H1 (cell line): ENCODE measurements at regions not wholly inside any gene's neighbourhood (a gene's known extent, or its start where the extent isn't known, plus 50 kb on each side); places are given as distances from the start of the nearest gene placed in this dataset.

Source experiments
- CTCF ChIA-PET: fragments of 300-600 bp; sonication (Branson Sonifier 250); formaldehyde crosslinking; loops from one replicate; lab custom pipeline; 2021; ENCODE audit not compliant: partially characterized antibody; lab: Charles Lee
- POLR2A ChIA-PET: fragments of 300-600 bp; sonication (Branson Sonifier 250); formaldehyde crosslinking; loops from one replicate; lab custom pipeline; 2021; ENCODE audit warnings: inconsistent platforms; ENCODE audit not compliant: partially characterized antibody; lab: Charles Lee
- DNase-seq, 2 experiments: peaks; one replicate each; pipeline versions ENCODE4 v3.0.0 to v3.0.0-alpha.2; 2010 to 2022; ENCODE audit warnings: low spot score in 2 of 2, low read depth in 1 of 2, mixed read lengths in 1 of 2
- FAIRE-seq: peaks from 2 replicates; lab custom pipeline; 2011; peaks lifted over from hg19 to GRCh38; lab: Jason Lieb, UNC
- H2AFZ ChIP-seq: 2 replicates; pipeline ENCODE4 v1.8.1; 2012; ENCODE audit warnings: low read length, inconsistent platforms
- H2AK5ac ChIP-seq: 2 replicates; pipeline ENCODE4 v1.6.1; 2013; ENCODE audit warnings: low read depth, low read length
- H2BK120ac ChIP-seq: replicated peaks from 2 replicates; pipeline ENCODE3; 2013; ENCODE audit warnings: low read depth, low read length, inconsistent platforms
- H2BK12ac ChIP-seq: 2 replicates; pipeline ENCODE4 v1.6.1; 2013; ENCODE audit warnings: low read depth, low read length
- H2BK15ac ChIP-seq: 2 replicates; pipeline ENCODE4 v1.6.1; 2013; ENCODE audit warnings: low read length
- H2BK20ac ChIP-seq: 2 replicates; pipeline ENCODE4 v1.6.1; 2013; ENCODE audit warnings: low read length
- H2BK5ac ChIP-seq: 2 replicates; pipeline ENCODE4 v1.6.1; 2013; ENCODE audit warnings: low read depth, low read length
- H3K14ac ChIP-seq: 2 replicates; pipeline ENCODE4 v1.6.1; 2013; ENCODE audit warnings: inconsistent platforms; ENCODE audit not compliant: insufficient read length
- H3K18ac ChIP-seq: 2 replicates; pipeline ENCODE4 v1.6.1; 2013; ENCODE audit warnings: low read length; ENCODE audit errors: extremely low read depth
- H3K23ac ChIP-seq: 2 replicates; pipeline ENCODE4 v1.6.1; 2013; ENCODE audit warnings: inconsistent platforms; ENCODE audit not compliant: insufficient read length
- H3K23me2 ChIP-seq: 2 replicates; pipeline ENCODE4 v1.6.1; 2013; ENCODE audit warnings: low read depth, low read length
- H3K27ac ChIP-seq: 2 replicates; pipeline ENCODE4 v1.6.1; 2011; ENCODE audit warnings: low read depth, low read length, inconsistent platforms
- H3K27me3 ChIP-seq, 4 experiments: replicated peaks in 1 of 4; 1 replicate in 1 of 4; 2 replicates in 3 of 4; pipeline versions ENCODE4 v1.6.1 to v1.8.1; 2011 to 2013; ENCODE audit warnings: low read length in 3 of 4, mild to moderate bottlenecking in 3 of 4, inconsistent platforms in 2 of 4, mixed read lengths in 2 of 4, moderate library complexity in 1 of 4; ENCODE audit not compliant: control insufficient read depth in 3 of 4, insufficient read depth in 3 of 4; ENCODE audit errors: extremely low read depth in 1 of 4
- H3K36me3 ChIP-seq, 4 experiments: 2 replicates each; pipeline versions ENCODE4 v1.6.1 to v1.8.1; 2011 to 2013; ENCODE audit warnings: mild to moderate bottlenecking in 4 of 4, low read length in 3 of 4, moderate library complexity in 2 of 4, control low read depth in 1 of 4, inconsistent platforms in 1 of 4; ENCODE audit not compliant: insufficient read depth in 4 of 4, control insufficient read depth in 2 of 4
- H3K4ac ChIP-seq: replicated peaks from 2 replicates; pipeline ENCODE3; 2013; ENCODE audit warnings: low read length, low read depth, mixed read lengths, inconsistent platforms; ENCODE audit not compliant: insufficient read length
- H3K4me1 ChIP-seq, 4 experiments: replicated peaks in 1 of 4; 1 replicate in 1 of 4; 2 replicates in 3 of 4; pipeline versions ENCODE4 v1.6.1 to v1.8.1; 2011 to 2013; ENCODE audit warnings: low read length in 3 of 4, inconsistent platforms in 2 of 4, mixed read lengths in 1 of 4; ENCODE audit not compliant: insufficient read depth in 4 of 4, control insufficient read depth in 3 of 4
- H3K4me2 ChIP-seq, 2 experiments: 2 replicates each; pipeline versions ENCODE4 v1.6.1 to v1.8.1; 2011 to 2013; ENCODE audit warnings: low read depth in 2 of 2, low read length in 2 of 2, control low read depth in 1 of 2, inconsistent platforms in 1 of 2, mild to moderate bottlenecking in 1 of 2; ENCODE audit not compliant: insufficient read depth in 1 of 2
- H3K4me3 ChIP-seq, 4 experiments: fragments of 200-600, 300-600 bp in 1 of 4; sonication (generic), shearing (Covaris generic), sonication (Bioruptor Twin) in 1 of 4; 2 replicates each; pipeline versions ENCODE4 v1.5.1 to v1.8.1; 2011 to 2016; ENCODE audit warnings: low read length in 4 of 4, low read depth in 3 of 4, control low read depth in 2 of 4, inconsistent platforms in 2 of 4, mild to moderate bottlenecking in 2 of 4, mixed read lengths in 1 of 4, moderate library complexity in 1 of 4; ENCODE audit not compliant: insufficient read depth in 2 of 4; ENCODE audit errors: extremely low read depth in 1 of 4
- H3K56ac ChIP-seq: replicated peaks from 2 replicates; pipeline ENCODE3; 2013; ENCODE audit warnings: low read depth, mild to moderate bottlenecking, mixed read lengths, low read length, inconsistent platforms; ENCODE audit not compliant: insufficient read length
- H3K79me1 ChIP-seq: 2 replicates; pipeline ENCODE4 v1.6.1; 2013; ENCODE audit warnings: low read depth, low read length, control low read depth
- H3K79me2 ChIP-seq, 2 experiments: 2 replicates each; pipeline versions ENCODE4 v1.6.1 to v1.8.1; 2012 to 2013; ENCODE audit warnings: low read length in 2 of 2, mild to moderate bottlenecking in 2 of 2, inconsistent platforms in 1 of 2; ENCODE audit not compliant: insufficient read depth in 2 of 2, control insufficient read depth in 1 of 2
- H3K9ac ChIP-seq, 4 experiments: replicated peaks in 1 of 4; 1 replicate in 1 of 4; 2 replicates in 3 of 4; pipeline versions ENCODE4 v1.6.1 to v1.8.1; 2011 to 2013; ENCODE audit warnings: low read depth in 3 of 4, low read length in 3 of 4, control low read depth in 2 of 4, mild to moderate bottlenecking in 2 of 4, moderate library complexity in 2 of 4, inconsistent platforms in 1 of 4; ENCODE audit errors: extremely low read depth in 1 of 4
- H3K9me3 ChIP-seq, 2 experiments: 2 replicates each; pipeline versions ENCODE4 v1.6.1 to v1.8.1; 2012 to 2013; ENCODE audit warnings: mild to moderate bottlenecking in 2 of 2, moderate library complexity in 2 of 2, control low read depth in 1 of 2, inconsistent platforms in 1 of 2, low read depth in 1 of 2, low read length in 1 of 2, mixed read lengths in 1 of 2; ENCODE audit not compliant: insufficient read depth in 2 of 2
- H4K20me1 ChIP-seq, 2 experiments: replicated peaks in 1 of 2; 2 replicates each; pipeline versions ENCODE3 to v1.8.1; 2011 to 2013; ENCODE audit warnings: inconsistent platforms in 2 of 2, low read length in 2 of 2, mild to moderate bottlenecking in 1 of 2; ENCODE audit not compliant: insufficient read depth in 2 of 2, control insufficient read depth in 1 of 2
- H4K5ac ChIP-seq: 2 replicates; pipeline ENCODE4 v1.6.1; 2013; ENCODE audit warnings: low read length, low read depth, mixed read lengths, inconsistent platforms; ENCODE audit not compliant: insufficient read length
- H4K8ac ChIP-seq: 2 replicates; pipeline ENCODE4 v1.8.0; 2013; ENCODE audit warnings: mild to moderate bottlenecking, moderate library complexity, low read length, inconsistent platforms; ENCODE audit not compliant: insufficient read depth; ENCODE audit errors: extremely low read depth
- H4K91ac ChIP-seq: replicated peaks from 2 replicates; pipeline ENCODE3; 2013; ENCODE audit warnings: low read length, mixed read lengths, inconsistent platforms; ENCODE audit not compliant: insufficient read length
- EZH2 ChIP-seq: fragments of 200-600 bp; sonication (generic); IDR thresholded peaks from 2 replicates; pipeline ENCODE4 v1.7.1; 2012; ENCODE audit warnings: low read depth, mild to moderate bottlenecking, moderate library complexity, low read length, inconsistent platforms; ENCODE audit not compliant: severe bottlenecking
- FOSL1 ChIP-seq: IDR thresholded peaks from 2 replicates; pipeline ENCODE4 v1.6.1; 2011; ENCODE audit warnings: mild to moderate bottlenecking, low read depth, low read length, moderate library complexity; ENCODE audit not compliant: insufficient read depth
- HDAC6 ChIP-seq: IDR thresholded peaks from one replicate; pipeline ENCODE4 v1.7.1; 2012; ENCODE audit warnings: low read depth, mild to moderate bottlenecking, inconsistent platforms, low read length, moderate library complexity
- PHF8 ChIP-seq: fragments of 200-600 bp; sonication (generic); conservative IDR thresholded peaks from 2 replicates; pipeline ENCODE4 v1.7.1; 2012; ENCODE audit warnings: low read depth, mild to moderate bottlenecking, inconsistent platforms, low read length, moderate library complexity
- POLR2AphosphoS5 ChIP-seq: IDR thresholded peaks from 2 replicates; pipeline ENCODE4 v1.6.1; 2011; ENCODE audit warnings: low read depth, low read length
- RFX5 ChIP-seq: IDR thresholded peaks from 2 replicates; pipeline ENCODE4 v1.6.1; 2011; ENCODE audit warnings: low read depth, low read length, improper control_type of control experiment, borderline replicate concordance
- RNF2 ChIP-seq: fragments of 200-900, 300-1000 bp; sonication (generic); IDR thresholded peaks from 2 replicates; pipeline ENCODE4 v1.7.1; 2016; ENCODE audit warnings: borderline replicate concordance, low read depth, mild to moderate bottlenecking, antibody characterized with exemption, low read length; ENCODE audit not compliant: poor library complexity, severe bottlenecking; ENCODE audit errors: missing control alignments
- SIN3A ChIP-seq, 2 experiments: IDR thresholded peaks in 1 of 2; conservative IDR thresholded peaks in 1 of 2; 2 replicates each; pipeline ENCODE4 v1.6.1; 2011 to 2012; ENCODE audit warnings: low read length in 2 of 2, improper control_type of control experiment in 1 of 2, low read depth in 1 of 2, mild to moderate bottlenecking in 1 of 2
- SUZ12 ChIP-seq: fragments of 200-600 bp; sonication (generic); IDR thresholded peaks from 2 replicates; pipeline ENCODE4 v1.6.1; 2012; ENCODE audit warnings: mild to moderate bottlenecking, inconsistent platforms, low read length, moderate library complexity, mixed read lengths
- ZNF274 ChIP-seq: IDR thresholded peaks from 2 replicates; pipeline ENCODE4 v1.7.0; 2012; ENCODE audit warnings: low read length, borderline replicate concordance; ENCODE audit errors: extremely low read depth
- WGBS, 2 experiments: shearing (Covaris generic) in 1 of 2; methylation state at CpG; one replicate each; pipeline versions ENCODE4 v1.1.6 to v1.1.7; 2013 to 2015; ENCODE audit warnings: low lambda C conversion rate in 2 of 2, mixed read lengths in 2 of 2, inconsistent platforms in 1 of 2, low coverage in 1 of 2, missing lambda C conversion rate in 1 of 2; ENCODE audit not compliant: insufficient replicate concordance in 2 of 2, insufficient coverage in 1 of 2, insufficient read length in 1 of 2; ENCODE audit errors: extremely low coverage in 1 of 2, missing lambda C conversion rate in 1 of 2; 5-methylcytosine and 5-hydroxymethylcytosine counted together
- TF ChIP-seq, protein P1 (sequence below): IDR thresholded peaks from 2 replicates; pipeline ENCODE4 v1.6.1; 2012; ENCODE audit warnings: inconsistent platforms

DNA sequence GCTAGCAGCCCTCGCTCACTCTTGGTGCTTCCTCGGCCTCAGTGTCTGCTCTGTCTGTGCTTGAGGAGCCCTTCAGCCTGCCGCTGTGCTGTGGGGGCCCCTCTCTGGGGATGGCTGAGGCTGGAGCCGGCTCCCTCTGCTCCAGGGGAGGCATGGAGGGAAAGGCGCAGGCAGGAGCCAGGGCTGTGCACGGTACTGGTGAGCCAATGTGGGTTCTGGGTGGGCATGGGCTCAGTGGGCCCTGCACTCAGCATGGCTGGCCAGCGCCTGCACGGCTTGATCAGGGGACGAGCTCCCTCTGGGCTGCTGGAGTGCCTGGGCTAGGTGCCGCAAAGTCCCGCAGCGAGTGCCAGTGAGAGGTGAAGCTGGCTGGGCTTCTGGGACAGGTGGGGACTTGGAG, 260.0 kb downstream of the SI start:
- H4K8ac ChIP-seq: no peak overlapping the region; the same call in 1 of the 2 replicates
- H2AFZ ChIP-seq: no peak overlapping the region
- 0 out of 8 replicates have a peak, but pooled peaks cover 0 to 2% (median 0%) of the 10 kb centered on the region in 4 experiments for H3K36me3 ChIP-seq
- H4K5ac ChIP-seq: no peak overlapping the region
- H3K23ac ChIP-seq: no peak overlapping the region
- H3K4ac ChIP-seq: no peak overlapping the region
- no peak overlapping the region for H2BK15ac ChIP-seq
- no peak overlapping the region for H3K14ac ChIP-seq
- no peak for DNase-seq
- H3K9ac ChIP-seq: no peak overlapping the region
- no peaks in the 10 kb centered on the region for H4K20me1 ChIP-seq
- no peak overlapping the region for H3K4me3 ChIP-seq
- no peaks in the 10 kb centered on the region for H3K4me1 ChIP-seq
- no peaks in the 10 kb centered on the region for H3K23me2 ChIP-seq
- POLR2A ChIA-PET: no interaction called here
- no peaks in the 10 kb centered on the region for H3K27me3 ChIP-seq
- H4K91ac ChIP-seq: no peak overlapping the region
- no peak overlapping the region for H2BK5ac ChIP-seq
- H2BK120ac ChIP-seq: no peak overlapping the region
- no peak for FAIRE-seq
- CTCF ChIA-PET: interaction anchor here (0.7 to 1.5 kb wide), 2 partner anchors 12 to 144 kb away, joined by 3 to 4 read pairs; no protein-coding TSS in a partner anchor
- H3K27ac ChIP-seq: no peak overlapping the region
- no peak overlapping the region for H3K4me2 ChIP-seq
- 92% methylated on average over 12 of the region's 12 CpGs; no CpG with 5 or more reads in 1 of the 2 experiments for WGBS, 2 experiments
- no peak for TF ChIP-seq PHF8
- TF ChIP-seq RFX5: no peak
- TF ChIP-seq HDAC6: no peak
- TF ChIP-seq FOSL1: no peak
- TF ChIP-seq POLR2AphosphoS5: no peak
- TF ChIP-seq SUZ12: no peak
- TF ChIP-seq RNF2: no peak
- TF ChIP-seq SIN3A (conservative IDR thresholded peaks at IDR 0.05 in 1 of 2, IDR thresholded peaks at IDR 0.05 in 1 of 2; ENCODE audit: low read depth in 1 of 2, low read length in 2 of 2): no peak
- TF ChIP-seq, protein P1, sequence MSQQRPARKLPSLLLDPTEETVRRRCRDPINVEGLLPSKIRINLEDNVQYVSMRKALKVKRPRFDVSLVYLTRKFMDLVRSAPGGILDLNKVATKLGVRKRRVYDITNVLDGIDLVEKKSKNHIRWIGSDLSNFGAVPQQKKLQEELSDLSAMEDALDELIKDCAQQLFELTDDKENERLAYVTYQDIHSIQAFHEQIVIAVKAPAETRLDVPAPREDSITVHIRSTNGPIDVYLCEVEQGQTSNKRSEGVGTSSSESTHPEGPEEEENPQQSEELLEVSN: no peak
- TF ChIP-seq ZNF274: no peak
- TF ChIP-seq EZH2: no peak
- TF ChIP-seq, all 59 proteins: peak for 0
- H3K79me1 ChIP-seq: no peaks in the 10 kb centered on the region
- H2BK12ac ChIP-seq: no peak overlapping the region
- peaks cover 5 to 7% of the 10 kb centered on the region in 2 experiments; a peak in 2 of 4 replicates for H3K9me3 ChIP-seq
- no peak overlapping the region for H3K56ac ChIP-seq
- H3K79me2 ChIP-seq: no peaks in the 10 kb centered on the region
- H2AK5ac ChIP-seq: no peak overlapping the region
- H3K18ac ChIP-seq: no peak overlapping the region
- no peak overlapping the region for H2BK20ac ChIP-seq
